ENCODE measurements at regions not wholly inside any gene's neighbourhood (a gene's known extent, or its start where the extent isn't known, plus 50 kb on each side); places are given as distances from the start of the nearest gene placed in this dataset.

GRCh38 chr18:55863391-55863706, 275.4 kb upstream of the TCF4 start:
- Histone ChIP-seq H3K9me3 (ENCODE audit: low read depth, low read length) (no peaks in the 10 kb centered on the region), H3K36me3 (ENCODE audit: insufficient read depth, low read length) (no peaks in the 10 kb centered on the region), H4K20me1 (ENCODE audit: insufficient read depth, low read length) (no peaks in the 10 kb centered on the region), H3K27ac (ENCODE audit: low read depth, low read length) (no peak overlapping the region), H3K4me2 (ENCODE audit: insufficient read depth, low read length) (peak overlapping the region; percentile 79), H2AFZ (ENCODE audit: low read length) (peak overlapping the region; percentile 78), H3K27me3 (ENCODE audit: insufficient read depth, low read length) (no peaks in the 10 kb centered on the region), H3K4me1 (ENCODE audit: insufficient read depth, low read length) (peaks cover 12% of the 10 kb centered on the region), H3K4me3 (ENCODE audit: insufficient read depth, low read length) (peak overlapping the region; percentile 67), H3K79me2 (ENCODE audit: insufficient read depth, low read length) (no peaks in the 10 kb centered on the region)
- DNase-seq (ENCODE audit: insufficient read length, low spot score, missing footprints): no peak
- TF ChIP-seq, protein P1, sequence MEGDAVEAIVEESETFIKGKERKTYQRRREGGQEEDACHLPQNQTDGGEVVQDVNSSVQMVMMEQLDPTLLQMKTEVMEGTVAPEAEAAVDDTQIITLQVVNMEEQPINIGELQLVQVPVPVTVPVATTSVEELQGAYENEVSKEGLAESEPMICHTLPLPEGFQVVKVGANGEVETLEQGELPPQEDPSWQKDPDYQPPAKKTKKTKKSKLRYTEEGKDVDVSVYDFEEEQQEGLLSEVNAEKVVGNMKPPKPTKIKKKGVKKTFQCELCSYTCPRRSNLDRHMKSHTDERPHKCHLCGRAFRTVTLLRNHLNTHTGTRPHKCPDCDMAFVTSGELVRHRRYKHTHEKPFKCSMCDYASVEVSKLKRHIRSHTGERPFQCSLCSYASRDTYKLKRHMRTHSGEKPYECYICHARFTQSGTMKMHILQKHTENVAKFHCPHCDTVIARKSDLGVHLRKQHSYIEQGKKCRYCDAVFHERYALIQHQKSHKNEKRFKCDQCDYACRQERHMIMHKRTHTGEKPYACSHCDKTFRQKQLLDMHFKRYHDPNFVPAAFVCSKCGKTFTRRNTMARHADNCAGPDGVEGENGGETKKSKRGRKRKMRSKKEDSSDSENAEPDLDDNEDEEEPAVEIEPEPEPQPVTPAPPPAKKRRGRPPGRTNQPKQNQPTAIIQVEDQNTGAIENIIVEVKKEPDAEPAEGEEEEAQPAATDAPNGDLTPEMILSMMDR (IDR thresholded peaks at IDR 0.05; ENCODE audit: extremely low read depth, low read depth, low read length): no peak

- no peaks in the 10 kb centered on the region for H4K20me1 ChIP-seq (ENCODE audit: insufficient read depth, low read length)
- H3K27me3 ChIP-seq (ENCODE audit: insufficient read depth, low read length): no peaks in the 10 kb centered on the region
- peak overlapping the region; percentile 67 for H3K4me3 ChIP-seq (ENCODE audit: insufficient read depth, low read length)
- H3K79me2 ChIP-seq (ENCODE audit: insufficient read depth, low read length): no peaks in the 10 kb centered on the region
- no peak for DNase-seq (ENCODE audit: insufficient read length, low spot score, missing footprints)
- no peaks in the 10 kb centered on the region for H3K36me3 ChIP-seq (ENCODE audit: insufficient read depth, low read length)
- TF ChIP-seq, protein P1 (IDR thresholded peaks at IDR 0.05; ENCODE audit: extremely low read depth, low read depth, low read length): no peak
- H3K9me3 ChIP-seq (ENCODE audit: low read depth, low read length): no peaks in the 10 kb centered on the region
- peaks cover 17% of the 10 kb centered on the region for H3K4me1 ChIP-seq (ENCODE audit: insufficient read depth, low read length)
- H3K4me2 ChIP-seq (ENCODE audit: insufficient read depth, low read length): peak overlapping the region; percentile 79
- H2AFZ ChIP-seq (ENCODE audit: low read length): peak overlapping the region; percentile 78
- H3K27ac ChIP-seq (ENCODE audit: low read depth, low read length): no peak overlapping the region
These were observed 274.9 kb upstream of the TCF4 start for GRCh38 chr18:55862693-55863390.

- Histone ChIP-seq H3K4me2 (ENCODE audit: insufficient read depth, low read length) (no peak overlapping the region), H4K20me1 (ENCODE audit: insufficient read depth, low read length) (no peaks in the 10 kb centered on the region), H3K27me3 (ENCODE audit: insufficient read depth, low read length) (no peaks in the 10 kb centered on the region), H3K4me3 (ENCODE audit: insufficient read depth, low read length) (no peak overlapping the region), H3K27ac (ENCODE audit: low read depth, low read length) (no peak overlapping the region), H3K9me3 (ENCODE audit: low read depth, low read length) (no peaks in the 10 kb centered on the region), H3K4me1 (ENCODE audit: insufficient read depth, low read length) (peaks cover 21% of the 10 kb centered on the region), H3K79me2 (ENCODE audit: insufficient read depth, low read length) (no peaks in the 10 kb centered on the region), H3K36me3 (ENCODE audit: insufficient read depth, low read length) (no peaks in the 10 kb centered on the region), H2AFZ (ENCODE audit: low read length) (peak overlapping the region; percentile 52)
- no peak for DNase-seq (ENCODE audit: insufficient read length, low spot score, missing footprints)
- TF ChIP-seq, protein P1 (IDR thresholded peaks at IDR 0.05; ENCODE audit: extremely low read depth, low read depth, low read length): peak; percentile 77
These were observed 273.3 kb upstream of the TCF4 start for GRCh38 chr18:55861266-55861665.

- Histone ChIP-seq H3K36me3 (ENCODE audit: insufficient read depth, low read length) (no peaks in the 10 kb centered on the region), H3K27me3 (ENCODE audit: insufficient read depth, low read length) (no peaks in the 10 kb centered on the region), H3K4me3 (ENCODE audit: insufficient read depth, low read length) (peak overlapping the region; percentile 69), H2AFZ (ENCODE audit: low read length) (peak overlapping the region; percentile 73), H3K9me3 (ENCODE audit: low read depth, low read length) (no peaks in the 10 kb centered on the region), H4K20me1 (ENCODE audit: insufficient read depth, low read length) (no peaks in the 10 kb centered on the region), H3K27ac (ENCODE audit: low read depth, low read length) (peak overlapping the region; percentile 69), H3K79me2 (ENCODE audit: insufficient read depth, low read length) (no peaks in the 10 kb centered on the region), H3K4me1 (ENCODE audit: insufficient read depth, low read length) (peaks cover 29% of the 10 kb centered on the region), H3K4me2 (ENCODE audit: insufficient read depth, low read length) (peak overlapping the region; percentile 90)
- no peak for DNase-seq (ENCODE audit: insufficient read length, low spot score, missing footprints)
- TF ChIP-seq, protein P1 (IDR thresholded peaks at IDR 0.05; ENCODE audit: extremely low read depth, low read depth, low read length): no peak
These were observed 270.9 kb upstream of the TCF4 start for GRCh38 chr18:55858661-55859515.

All from osteoblast (primary cell).